GM20431 (cell line): ENCODE measurements at regions not wholly inside any gene's neighbourhood (a gene's known extent, or its start where the extent isn't known, plus 50 kb on each side); places are given as distances from the start of the nearest gene placed in this dataset.
"Not testable (repeated sequence)": the region's sequence is repeated elsewhere in the genome, so short reads cannot be mapped to it uniquely, and the experiment has no call there.

Experiments
- in situ Hi-C: fragments of 300-500 bp; cut with MseI, MboI; formaldehyde crosslinking; loops from one replicate; pipeline ENCODE4 v1.15.0; 2020; ENCODE audit warnings: low sequenced_read_pairs; ENCODE audit not compliant: unreplicated experiment

DNA sequence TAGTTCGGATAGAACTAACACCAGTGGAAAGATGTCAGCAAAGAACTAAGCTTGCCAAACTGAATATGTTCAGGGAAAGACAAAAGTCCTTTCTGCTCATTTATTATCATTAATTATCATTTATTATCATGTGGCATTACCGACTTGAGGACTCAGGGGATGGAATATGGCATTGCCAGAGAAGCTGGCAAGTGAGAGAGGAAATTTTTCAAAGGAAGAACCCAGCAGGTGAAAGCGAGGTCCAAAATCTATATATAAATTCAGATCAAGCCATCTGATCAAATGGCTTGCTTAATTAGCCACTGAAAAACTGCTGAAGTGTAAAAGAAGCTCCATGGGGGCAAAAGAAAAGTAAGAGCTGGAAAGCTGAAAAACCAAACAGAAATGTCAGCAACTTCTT, 1049.6 kb upstream of the SEMA6A start:
- in situ Hi-C loops: no loop called here

DNA sequence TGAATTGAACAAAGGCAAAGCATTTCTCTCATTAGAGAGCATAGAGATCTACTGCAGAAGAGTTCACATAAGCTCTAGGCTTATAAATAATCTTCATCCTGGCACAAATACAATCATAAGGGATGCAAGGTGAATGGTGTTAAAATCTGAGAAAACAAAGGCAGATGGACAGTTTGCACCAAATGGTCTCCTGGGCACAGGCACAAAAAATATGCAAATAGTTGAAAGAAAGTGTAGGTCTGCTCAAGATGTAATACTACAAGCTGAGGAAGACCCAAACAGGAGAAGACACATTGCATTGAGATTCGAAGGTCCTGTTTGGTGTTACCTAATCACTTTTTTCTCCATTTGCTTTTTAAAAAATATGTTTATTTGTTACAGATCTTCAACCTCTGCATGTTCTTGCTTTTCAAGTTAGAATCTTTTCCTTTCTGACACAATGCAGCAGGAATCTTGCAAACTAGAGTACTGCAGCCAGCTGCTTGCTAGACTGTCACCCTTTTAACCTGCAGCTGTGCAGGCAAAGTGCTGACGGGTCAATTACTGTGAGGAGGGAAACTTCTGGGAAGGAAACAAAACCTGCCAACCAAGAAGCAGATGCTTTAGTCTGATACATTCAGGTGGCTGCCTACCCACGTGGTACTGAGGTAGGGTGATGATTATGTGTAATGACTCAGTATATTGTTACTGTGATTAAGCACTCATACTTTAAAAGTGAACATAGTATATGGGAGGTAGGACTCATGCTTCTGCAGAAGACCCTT, 1048.6 kb upstream of the SEMA6A start:
- in situ Hi-C loops: no loop called here

DNA sequence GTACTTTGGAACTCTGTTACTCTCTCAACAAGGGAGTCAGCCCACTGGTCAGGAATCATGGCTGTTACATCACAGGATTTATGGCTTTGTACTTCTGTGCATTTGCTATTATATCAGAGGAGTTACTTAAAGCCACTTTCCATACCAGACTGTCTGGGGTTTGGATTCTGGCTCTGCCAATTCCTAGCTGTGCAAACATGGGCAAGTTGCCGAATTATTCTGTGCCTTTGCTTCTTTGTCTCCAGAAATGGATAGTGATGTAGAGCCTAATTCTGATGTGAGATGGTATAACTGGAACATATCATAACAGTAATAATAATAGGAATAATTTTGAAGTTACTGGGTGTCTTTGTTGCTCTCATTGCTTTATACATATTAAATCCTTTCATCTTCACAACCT, 1047.3 kb upstream of the SEMA6A start:
- in situ Hi-C loops: no loop called here

DNA sequence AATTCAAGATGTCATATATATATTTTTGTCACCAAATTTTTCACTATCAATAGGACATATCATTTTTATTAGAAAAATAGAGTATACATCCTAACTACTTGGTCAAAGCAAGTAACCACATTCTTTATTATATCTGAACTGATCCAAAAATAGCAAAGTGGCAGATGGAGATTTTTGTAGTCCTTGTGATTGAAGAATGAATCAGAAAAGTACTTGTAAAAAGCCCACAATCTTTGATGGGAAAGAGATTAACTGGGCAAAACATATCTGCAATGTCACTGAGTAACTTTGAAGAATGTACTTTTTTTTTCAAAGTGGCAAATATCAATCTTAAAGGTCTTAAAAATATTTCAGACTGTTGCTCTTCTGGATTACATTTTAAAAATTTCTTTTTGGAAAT, 1040.6 kb upstream of the SEMA6A start:
- in situ Hi-C loops: no loop called here

DNA sequence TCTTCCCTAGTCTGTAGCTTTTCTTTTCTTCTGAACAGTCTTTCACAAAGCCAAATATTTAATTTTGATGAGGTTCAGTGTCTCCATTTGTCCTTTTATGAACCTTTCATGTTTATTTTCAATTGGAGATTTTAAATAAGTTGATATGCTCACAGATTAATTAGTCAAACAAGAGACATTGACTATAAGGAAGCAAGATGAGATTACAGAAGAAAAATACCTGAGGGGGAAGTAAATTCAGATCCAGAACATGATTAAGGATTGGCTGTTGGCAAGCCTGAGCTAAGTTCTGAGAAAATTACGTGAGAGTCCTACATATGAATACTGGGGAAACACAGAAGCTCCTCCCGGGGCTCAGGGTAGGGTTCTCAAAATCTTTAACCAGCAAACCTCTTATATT, 1039.8 kb upstream of the SEMA6A start:
- in situ Hi-C loops: no loop called here

DNA sequence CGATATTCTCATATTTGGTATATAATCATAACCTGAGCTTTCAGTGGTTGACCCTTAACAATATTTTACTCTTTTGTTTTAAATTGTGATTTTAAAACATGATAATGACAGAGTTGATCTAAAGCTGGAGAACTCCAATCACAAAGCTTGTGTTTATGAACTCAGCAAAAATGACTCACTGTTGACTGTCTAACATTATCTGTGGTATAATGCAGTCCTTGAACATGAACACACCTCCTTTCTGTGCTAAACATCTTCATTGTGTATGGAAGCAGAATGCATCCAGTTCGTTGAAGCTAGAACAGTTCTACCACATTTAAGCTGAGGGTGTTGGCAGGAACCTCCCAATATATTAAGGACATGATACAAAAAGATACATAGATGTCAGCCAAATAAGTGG, 1030.2 kb upstream of the SEMA6A start:
- in situ Hi-C loops: no loop called here

DNA sequence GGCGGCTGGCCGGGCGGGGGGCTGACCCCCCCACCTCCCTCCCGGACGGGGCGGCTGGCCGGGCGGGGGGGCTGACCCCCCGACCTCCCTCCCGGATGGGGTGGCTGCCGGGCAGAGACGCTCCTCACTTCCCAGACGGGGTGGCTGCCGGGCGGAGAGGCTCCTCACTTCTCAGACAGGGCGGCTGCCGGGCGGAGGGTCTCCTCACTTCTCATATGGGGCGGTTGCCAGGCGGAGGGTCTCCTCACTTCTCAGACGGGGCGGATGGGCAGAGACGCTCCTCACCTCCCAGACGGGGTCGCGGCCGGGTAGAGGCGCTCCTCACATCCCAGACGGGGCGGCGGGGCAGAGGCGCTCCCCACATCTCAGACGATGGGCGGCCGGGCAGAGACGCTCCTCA, 1025.2 kb upstream of the SEMA6A start:
- in situ Hi-C loops: not testable (repeated sequence)

DNA sequence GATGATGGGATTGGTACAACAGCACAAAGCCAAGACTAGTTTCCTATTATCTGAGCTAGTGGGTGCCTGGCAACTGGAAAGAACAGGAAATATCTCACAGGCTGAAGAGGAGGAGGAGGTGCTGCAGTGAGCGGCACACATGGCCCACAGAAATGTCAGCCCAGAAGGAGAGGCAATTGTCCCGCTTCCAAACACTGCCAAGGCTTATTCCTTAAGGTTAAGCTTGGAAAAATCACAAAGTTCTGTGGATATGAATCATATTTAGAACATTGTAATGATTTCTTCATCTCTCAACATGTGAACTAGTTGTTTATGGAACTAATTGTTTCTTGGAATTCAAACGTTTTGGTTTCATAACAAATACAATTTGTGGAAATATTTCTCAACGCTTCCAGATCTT, 1019.5 kb upstream of the SEMA6A start:
- in situ Hi-C loops: no loop called here

DNA sequence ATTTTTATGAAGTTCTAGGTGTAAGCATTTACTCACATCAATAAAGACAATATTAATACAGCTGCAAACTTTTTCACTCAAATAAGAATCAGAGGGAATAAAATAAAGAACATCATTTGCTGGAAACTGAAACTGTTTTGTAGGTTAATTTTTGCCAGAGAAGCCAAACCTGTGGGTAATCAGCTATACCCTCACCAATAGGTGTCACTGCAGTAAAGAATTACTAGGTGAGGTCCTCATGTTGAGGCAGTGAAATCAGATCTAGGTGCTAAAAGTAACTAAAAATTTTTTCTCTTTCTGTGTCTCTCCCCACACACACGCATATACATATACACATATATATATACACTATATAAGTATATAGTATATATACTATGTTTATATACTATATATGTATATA, 1016.3 kb upstream of the SEMA6A start:
- in situ Hi-C loops: no loop called here

DNA sequence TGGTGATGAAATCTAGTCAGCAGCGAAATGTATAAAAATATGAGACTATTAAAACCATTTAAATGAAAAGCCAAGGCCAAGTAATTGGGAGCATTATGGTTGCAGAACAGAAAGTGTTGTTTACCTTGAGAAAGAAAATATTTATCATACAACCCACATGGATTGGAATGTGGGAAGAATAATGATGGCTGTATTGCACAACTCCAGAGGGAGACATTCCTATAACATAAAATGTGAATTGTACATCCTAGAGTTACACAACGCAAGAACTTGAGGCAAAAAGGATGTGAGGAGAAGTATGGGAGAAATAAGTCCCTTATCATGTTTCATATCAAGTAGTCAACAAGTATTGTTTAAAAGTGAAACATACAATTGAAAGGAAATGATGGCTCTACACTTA, 1014.0 kb upstream of the SEMA6A start:
- in situ Hi-C loops: no loop called here

DNA sequence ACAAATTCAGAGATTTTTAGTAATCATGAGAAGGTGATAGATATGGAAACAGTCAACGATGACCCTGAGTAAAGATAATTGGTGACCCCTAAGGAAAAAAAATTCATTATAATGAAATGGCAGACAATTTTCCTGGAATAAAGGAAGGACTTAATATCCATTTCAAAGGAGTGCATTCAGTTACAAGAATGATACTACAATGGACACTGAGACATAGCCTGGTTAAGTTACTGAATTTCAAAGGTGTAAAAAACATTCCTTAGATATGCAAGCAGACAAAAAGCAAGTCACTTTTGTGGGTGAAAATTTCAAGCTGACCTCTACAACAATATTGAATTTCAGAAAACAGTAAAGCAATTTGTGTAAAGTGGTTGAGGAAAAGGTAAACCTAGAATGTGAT, 1012.5 kb upstream of the SEMA6A start:
- in situ Hi-C loops: no loop called here

DNA sequence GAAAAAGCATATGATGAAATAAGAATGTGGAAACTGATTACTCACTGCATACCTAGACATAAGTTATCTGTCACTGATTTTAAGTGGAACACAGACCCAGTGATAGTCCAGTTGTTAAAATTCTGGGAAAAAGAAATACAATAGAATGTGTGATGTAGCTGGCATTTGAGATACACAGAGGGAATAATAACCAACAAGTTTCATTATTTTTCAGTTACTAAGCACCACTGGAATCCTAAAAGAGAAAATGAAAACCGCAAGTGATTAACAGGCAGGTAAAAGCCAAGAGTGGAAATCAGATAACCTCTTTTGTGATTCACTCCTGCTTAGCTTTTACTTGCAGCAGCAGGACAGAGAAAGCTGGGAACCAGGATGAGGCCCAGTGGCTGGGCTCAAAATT, 994.0 kb upstream of the SEMA6A start:
- in situ Hi-C loops: no loop called here

DNA sequence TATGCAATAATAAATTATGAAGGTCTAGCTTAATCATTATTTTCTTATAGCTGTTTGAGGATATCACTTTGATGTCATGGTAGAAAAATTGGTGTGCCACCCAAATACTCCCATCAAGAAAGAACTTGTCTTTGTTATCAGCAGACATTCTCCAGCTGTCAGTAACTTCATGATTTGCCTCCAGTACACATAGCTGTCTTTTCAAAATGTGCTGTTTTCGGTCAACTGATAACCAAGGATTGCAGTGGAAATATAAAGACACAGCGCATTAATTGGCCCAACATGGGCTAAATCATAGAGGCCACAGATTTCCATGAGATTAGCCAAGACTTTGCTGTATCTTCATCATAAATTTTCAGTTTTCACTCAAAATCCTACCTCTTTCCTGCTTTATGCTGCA, 993.5 kb upstream of the SEMA6A start:
- in situ Hi-C loops: no loop called here

DNA sequence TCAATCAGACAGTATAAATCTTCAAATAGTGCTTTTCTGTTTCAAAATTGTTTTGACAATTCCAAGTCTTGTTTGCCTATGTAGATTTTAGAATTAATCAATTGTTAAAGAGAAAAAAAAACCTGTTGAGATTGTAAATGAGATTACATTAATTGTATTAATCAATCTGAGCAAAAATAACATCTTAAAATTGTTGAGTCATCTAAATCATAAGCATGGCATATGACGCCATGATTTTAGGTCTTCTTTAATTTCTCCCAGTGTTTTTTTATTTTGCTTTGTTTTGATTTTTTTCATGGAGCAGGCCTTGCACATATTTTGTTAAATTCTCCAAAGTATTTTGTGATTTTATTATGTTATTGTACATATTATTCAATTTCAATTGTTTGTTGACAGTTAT, 988.0 kb upstream of the SEMA6A start:
- in situ Hi-C loops: no loop called here

DNA sequence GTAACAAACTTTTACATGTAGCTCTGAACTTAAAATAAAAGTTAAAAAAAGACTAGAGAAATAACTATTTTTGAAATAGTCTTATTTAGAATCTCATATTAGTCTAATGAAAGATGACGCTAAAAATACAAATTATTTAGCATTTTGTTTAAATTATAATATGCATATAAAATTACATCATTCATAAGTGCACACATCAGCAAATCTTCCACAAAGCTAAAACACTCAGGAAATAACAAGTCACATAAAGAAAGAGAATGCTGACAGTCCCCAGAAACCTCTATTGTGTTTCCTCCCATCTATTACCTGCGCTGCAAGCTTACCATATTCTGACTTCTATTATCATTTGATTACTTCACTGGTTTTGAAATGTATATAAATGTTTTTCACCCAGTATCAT, 986.9 kb upstream of the SEMA6A start:
- in situ Hi-C loops: no loop called here

DNA sequence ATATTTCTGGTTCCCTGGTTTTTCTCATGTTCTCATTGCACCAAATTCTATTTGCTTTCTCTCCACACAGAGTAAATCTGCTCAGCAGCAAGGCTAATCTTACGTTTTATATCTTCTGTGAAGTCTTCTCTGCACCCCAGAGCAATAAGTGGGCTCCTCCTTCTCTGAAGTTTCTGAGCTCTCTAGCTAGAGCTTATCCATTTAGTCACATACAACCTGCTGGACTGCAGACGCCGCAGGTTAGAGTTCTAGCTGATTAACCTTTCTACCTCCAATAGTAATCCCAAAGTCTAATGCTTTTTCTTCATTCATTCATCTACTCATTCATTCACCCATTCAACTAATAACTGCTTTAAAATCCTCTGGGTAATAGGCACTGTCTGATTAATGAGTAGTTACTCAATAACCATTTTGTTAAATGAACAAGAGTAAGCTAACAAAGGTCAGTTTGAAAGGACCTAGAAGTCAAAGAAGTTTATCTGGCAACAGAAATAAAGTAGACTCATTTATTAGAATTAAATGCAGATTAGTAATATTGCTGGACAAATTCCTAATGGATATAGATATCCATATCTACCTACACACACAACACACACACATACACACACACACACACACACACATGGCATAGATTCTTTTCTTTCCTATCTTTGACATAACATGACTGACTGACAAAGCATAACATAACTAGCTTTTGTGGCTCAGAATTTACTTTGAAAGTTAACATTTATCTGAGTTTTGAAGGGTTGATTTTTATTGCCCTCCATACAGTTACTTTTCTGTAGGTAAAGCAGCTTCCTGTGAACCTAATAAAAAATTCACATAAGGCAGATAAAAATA, 984.6 kb upstream of the SEMA6A start:
- in situ Hi-C loops: no loop called here

DNA sequence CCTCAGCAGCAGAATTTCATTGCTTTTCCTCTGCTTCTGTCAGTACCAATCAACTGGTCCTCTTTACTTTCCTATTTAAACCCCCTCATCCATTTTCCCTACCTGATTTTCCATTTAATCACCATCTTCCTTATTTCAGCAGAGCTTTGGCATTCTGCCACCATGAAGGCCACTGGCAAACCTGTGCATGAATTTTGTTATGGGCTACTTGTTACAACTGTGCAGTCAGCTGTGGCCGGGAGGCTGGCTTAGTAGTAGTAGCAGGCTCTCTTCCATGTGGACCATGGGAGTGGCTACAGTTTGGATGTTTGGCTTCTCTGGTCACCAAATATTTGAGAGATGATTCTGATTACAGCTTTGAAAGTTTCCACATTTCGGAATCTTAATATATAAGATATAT, 976.6 kb upstream of the SEMA6A start:
- in situ Hi-C loops: no loop called here

DNA sequence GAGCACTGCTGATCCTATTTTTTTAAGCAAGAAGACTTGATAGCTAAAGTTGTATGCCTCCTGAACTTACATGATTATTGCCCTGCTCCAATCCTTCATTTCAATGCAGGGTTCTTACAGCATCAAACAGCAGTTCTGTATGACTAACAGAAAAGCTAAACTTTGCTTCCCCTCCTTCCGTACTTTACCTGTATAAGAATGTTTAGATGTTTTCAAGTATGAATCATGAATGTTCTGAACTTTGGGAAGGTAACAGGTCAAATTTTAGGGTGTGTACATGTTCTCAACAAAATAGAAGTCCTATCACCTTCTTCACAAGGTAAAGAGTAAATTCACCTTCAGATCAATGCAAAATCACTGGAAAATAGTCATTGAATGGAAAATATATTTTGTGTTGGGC, 972.6 kb upstream of the SEMA6A start:
- in situ Hi-C loops: no loop called here

DNA sequence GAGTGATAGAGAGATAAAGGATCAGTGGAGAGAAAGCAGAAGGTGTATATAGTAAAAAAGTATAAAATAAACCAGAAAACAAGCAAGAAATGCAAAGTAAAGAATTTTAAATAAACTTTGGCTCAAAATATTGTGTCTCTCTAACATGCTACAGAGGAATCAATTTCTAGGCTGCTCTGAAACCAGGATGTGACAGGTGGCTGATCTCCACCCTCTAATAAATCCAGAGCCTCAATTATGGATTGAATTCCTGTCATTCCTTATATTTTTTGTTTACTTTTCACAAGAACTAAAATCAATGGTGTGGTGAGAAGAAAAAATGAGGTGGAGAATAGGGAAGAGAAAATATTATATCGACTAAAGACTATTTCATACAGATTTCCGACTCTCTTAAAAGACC, 965.1 kb upstream of the SEMA6A start:
- in situ Hi-C loops: no loop called here

DNA sequence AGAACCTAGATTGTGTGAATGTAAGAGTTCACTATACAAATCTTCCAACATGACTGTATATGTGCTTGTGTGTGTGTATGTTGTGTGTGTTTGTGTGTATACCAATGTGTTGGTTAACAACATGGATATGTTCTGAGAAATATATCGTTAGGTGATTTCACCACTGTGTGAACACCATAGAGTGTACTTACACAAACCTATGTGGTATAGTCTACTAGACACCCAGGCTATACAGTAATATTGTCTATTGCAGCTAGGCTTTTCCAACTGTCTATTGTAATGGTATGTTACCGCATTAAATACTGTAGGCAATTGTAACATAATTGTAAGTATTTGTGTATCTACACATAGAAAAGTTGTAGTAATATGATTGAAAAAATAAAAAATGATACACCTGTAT, 959.2 kb upstream of the SEMA6A start:
- in situ Hi-C loops: no loop called here

DNA sequence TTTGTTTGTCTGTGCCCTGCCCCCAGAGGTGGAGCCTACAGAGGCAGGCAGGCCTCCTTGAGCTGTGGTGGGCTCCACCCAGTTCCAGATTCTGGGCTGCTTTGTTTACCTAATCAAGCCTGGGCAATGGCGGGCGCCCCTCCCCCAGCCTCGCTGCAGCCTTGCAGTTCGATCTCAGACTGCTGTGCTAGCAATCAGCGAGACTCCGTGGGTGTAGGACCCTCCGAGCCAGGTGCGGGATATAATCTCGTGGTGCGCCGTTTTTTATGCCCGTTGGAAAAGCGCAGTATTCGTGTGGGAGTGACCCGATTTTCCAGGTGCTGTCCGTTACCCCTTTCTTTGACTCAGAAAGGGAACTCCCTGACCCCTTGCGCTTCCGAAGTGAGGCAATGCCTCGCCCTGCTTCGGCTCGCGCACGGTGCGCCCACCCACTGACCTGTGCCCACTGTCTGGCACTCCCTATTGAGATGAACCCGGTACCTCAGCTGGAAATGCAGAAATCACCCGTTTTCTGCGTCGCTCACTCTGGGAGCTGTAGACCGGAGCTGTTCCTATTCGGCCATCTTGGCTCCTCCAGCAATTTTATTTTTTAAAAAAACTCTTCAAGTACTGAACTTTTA, 958.5 kb upstream of the SEMA6A start:
- in situ Hi-C loops: not testable (repeated sequence)
